22Rv1 (cell line): ENCODE measurements at regions not wholly inside any gene's neighbourhood (a gene's known extent, or its start where the extent isn't known, plus 50 kb on each side); places are given as distances from the start of the nearest gene placed in this dataset.

ENCODE experiments used
- ZFX ChIP-seq: fragments of 450-650 bp; IDR thresholded peaks from 2 replicates; pipeline ENCODE4 v1.6.1; 2017; ENCODE audit warnings: antibody characterized with exemption, borderline replicate concordance
- TF ChIP-seq, protein P1 (sequence below): fragments of 450-650 bp; IDR thresholded peaks from 2 replicates; pipeline ENCODE4 v1.5.1; 2017; ENCODE audit warnings: mild to moderate bottlenecking

GRCh38 chr4:132565542-132565941 lies 583.6 kb upstream of the PCDH10 start:
- TF ChIP-seq, protein P1, sequence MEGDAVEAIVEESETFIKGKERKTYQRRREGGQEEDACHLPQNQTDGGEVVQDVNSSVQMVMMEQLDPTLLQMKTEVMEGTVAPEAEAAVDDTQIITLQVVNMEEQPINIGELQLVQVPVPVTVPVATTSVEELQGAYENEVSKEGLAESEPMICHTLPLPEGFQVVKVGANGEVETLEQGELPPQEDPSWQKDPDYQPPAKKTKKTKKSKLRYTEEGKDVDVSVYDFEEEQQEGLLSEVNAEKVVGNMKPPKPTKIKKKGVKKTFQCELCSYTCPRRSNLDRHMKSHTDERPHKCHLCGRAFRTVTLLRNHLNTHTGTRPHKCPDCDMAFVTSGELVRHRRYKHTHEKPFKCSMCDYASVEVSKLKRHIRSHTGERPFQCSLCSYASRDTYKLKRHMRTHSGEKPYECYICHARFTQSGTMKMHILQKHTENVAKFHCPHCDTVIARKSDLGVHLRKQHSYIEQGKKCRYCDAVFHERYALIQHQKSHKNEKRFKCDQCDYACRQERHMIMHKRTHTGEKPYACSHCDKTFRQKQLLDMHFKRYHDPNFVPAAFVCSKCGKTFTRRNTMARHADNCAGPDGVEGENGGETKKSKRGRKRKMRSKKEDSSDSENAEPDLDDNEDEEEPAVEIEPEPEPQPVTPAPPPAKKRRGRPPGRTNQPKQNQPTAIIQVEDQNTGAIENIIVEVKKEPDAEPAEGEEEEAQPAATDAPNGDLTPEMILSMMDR = no peak
- TF ChIP-seq ZFX = no peak
